Right lobe of liver (tissue), 4 donors: ENCODE measurements at regions not wholly inside any gene's neighbourhood (a gene's known extent, or its start where the extent isn't known, plus 50 kb on each side); places are given as distances from the start of the nearest gene placed in this dataset.

Source experiments
- CTCF ChIP-seq, 4 donors: fragments of 200-600 bp in 3 of 4; fragments of 450-650 bp in 1 of 4; IDR thresholded peaks; one replicate each; pipeline versions ENCODE4 v1.5.1 to v1.8.0; 2016 to 2022; ENCODE audit warnings: antibody characterized with exemption in 4 of 4, mild to moderate bottlenecking in 2 of 4
- POLR2A ChIP-seq: fragments of 450-650 bp; IDR thresholded peaks from one replicate; pipeline ENCODE4 v1.6.1; 2017; ENCODE audit warnings: antibody characterized with exemption, mild to moderate bottlenecking
- donor health status: DM: no; HTN: no; CAD: no.
- donor health status: DM: no; HTN: no; CAD: no.
- donor health status: DM: no; HTN: yes; CAD: no.

- no peak for TF ChIP-seq CTCF (IDR thresholded peaks at IDR 0.05)
- no peak for TF ChIP-seq POLR2A
These were observed 184.5 kb upstream of the SP8 start for GRCh38 chr7:20971219-20971618.
